Heart left ventricle (tissue), 13 donors: ENCODE measurements at regions not wholly inside any gene's neighbourhood (a gene's known extent, or its start where the extent isn't known, plus 50 kb on each side); places are given as distances from the start of the nearest gene placed in this dataset.

Experiments used
- CTCF ChIP-seq, 12 donors: fragments of 200-600 bp; sonication (generic) in 4 of 12; IDR thresholded peaks; one replicate each; pipeline versions ENCODE4 v1.5.0 to v1.8.0; 2018 to 2022; ENCODE audit warnings: antibody characterized with exemption in 12 of 12, mild to moderate bottlenecking in 5 of 12
- POLR2A ChIP-seq, 2 donors: fragments of 450-650 bp; IDR thresholded peaks; one replicate each; pipeline ENCODE4 v1.6.1; 2017; ENCODE audit warnings: antibody characterized with exemption in 2 of 2, mild to moderate bottlenecking in 2 of 2, moderate library complexity in 2 of 2
- donor health status: ischemic (EF 13 %, LVEDD 7.1; RV severe dilation, severe dysfunction).
- donor health status: DM: no; HTN: yes; CAD: no.
- donor health status: DM: no; HTN: no; CAD: no.
- donor health status: ischemic (EF 25% LVEDD 6.9; RV normal size, moderate dysfunction).
- donor health status: ischemic (EF 25% LVEDD 5.7; RV mildly dilated, moderate dysfunction).
- donor health status: ischemic (EF 35%, LVEDD 5.7; RV mildly dilated, moderate dysfunction).
- donor health status: nonischemic (EF 11% LVEDD 7.7; RV severe dilation, severe dysfunction).
- donor health status: DM: yes; HTN: yes; CAD: no.
- donor health status: PGD.
- donor health status: ischemic (EF 29% LVEDD 5.4; RV normal size, mild dysfunction).
- donor health status: nonischemic (EF 23%, LVEDD 6.1; RV moderate dilation, normal function).

GRCh38 chr3:72152551-72153476 is 367.9 kb upstream of the PROK2 start:
- TF ChIP-seq CTCF (IDR thresholded peaks at IDR 0.05) = no peak
- TF ChIP-seq POLR2A (IDR thresholded peaks at IDR 0.05) = no peak
